WERI-Rb-1 (cell line): ENCODE measurements at regions not wholly inside any gene's neighbourhood (a gene's known extent, or its start where the extent isn't known, plus 50 kb on each side); places are given as distances from the start of the nearest gene placed in this dataset.

Source experiments
- DNase-seq: peaks from one replicate; pipeline ENCODE4 v3.0.0-alpha.2; 2020
- H3K27ac ChIP-seq: fragments of 250-450 bp; sonication (Bioruptor Pico); 2 replicates; pipeline ENCODE4 v1.5.1; 2020; ENCODE audit warnings: mild to moderate bottlenecking, moderate library complexity
- H3K27me3 ChIP-seq: fragments of 250-450 bp; sonication (Bioruptor Pico); 2 replicates; pipeline ENCODE4 v1.5.1; 2021; ENCODE audit warnings: mild to moderate bottlenecking, low read depth, moderate library complexity; ENCODE audit not compliant: insufficient read depth, severe bottlenecking
- H3K36me3 ChIP-seq: fragments of 250-450 bp; sonication (Bioruptor Pico); 2 replicates; pipeline ENCODE4 v1.5.1; 2020; ENCODE audit warnings: mild to moderate bottlenecking, moderate library complexity
- H3K4me3 ChIP-seq: 2 replicates; pipeline ENCODE4 v1.5.1; 2011; ENCODE audit warnings: low read depth, mild to moderate bottlenecking, control low read depth, low read length
- H3K9me3 ChIP-seq: fragments of 250-450 bp; sonication (Bioruptor Pico); 2 replicates; pipeline ENCODE4 v1.5.1; 2021; ENCODE audit warnings: mild to moderate bottlenecking, moderate library complexity; ENCODE audit not compliant: severe bottlenecking
- CTCF ChIP-seq: IDR thresholded peaks from 2 replicates; pipeline ENCODE4 v1.5.1; 2011; ENCODE audit warnings: low read depth, mild to moderate bottlenecking, control low read depth, inconsistent platforms, low read length

DNA sequence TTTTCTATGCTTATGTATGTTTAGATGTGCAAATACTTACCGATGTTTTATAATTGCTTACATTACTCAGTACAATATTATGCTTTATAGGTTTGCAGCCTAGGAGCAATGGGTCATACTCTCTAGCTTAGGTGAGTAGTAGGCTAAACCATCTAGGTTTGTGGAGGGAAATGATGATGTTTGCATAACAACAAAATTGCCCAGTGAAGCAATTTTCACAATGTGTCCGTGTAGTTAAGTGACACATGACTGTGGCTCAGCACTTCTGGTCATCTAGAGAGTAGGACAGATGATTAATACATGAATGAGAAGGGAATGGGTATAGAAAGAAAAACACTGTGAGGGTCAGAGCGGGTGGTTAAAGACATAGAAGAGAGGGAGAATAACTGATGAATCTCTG lies 2116.2 kb upstream of the PIK3C3 start:
- no peaks in the 10 kb centered on the region; the same call in 1 of the 2 replicates for H3K36me3 ChIP-seq
- TF ChIP-seq CTCF: no peak
- no peaks in the 10 kb centered on the region for H3K27me3 ChIP-seq
- no peaks in the 10 kb centered on the region for H3K9me3 ChIP-seq
- H3K27ac ChIP-seq: no peak overlapping the region
- H3K4me3 ChIP-seq: no peak overlapping the region
- DNase-seq: no peak

DNA sequence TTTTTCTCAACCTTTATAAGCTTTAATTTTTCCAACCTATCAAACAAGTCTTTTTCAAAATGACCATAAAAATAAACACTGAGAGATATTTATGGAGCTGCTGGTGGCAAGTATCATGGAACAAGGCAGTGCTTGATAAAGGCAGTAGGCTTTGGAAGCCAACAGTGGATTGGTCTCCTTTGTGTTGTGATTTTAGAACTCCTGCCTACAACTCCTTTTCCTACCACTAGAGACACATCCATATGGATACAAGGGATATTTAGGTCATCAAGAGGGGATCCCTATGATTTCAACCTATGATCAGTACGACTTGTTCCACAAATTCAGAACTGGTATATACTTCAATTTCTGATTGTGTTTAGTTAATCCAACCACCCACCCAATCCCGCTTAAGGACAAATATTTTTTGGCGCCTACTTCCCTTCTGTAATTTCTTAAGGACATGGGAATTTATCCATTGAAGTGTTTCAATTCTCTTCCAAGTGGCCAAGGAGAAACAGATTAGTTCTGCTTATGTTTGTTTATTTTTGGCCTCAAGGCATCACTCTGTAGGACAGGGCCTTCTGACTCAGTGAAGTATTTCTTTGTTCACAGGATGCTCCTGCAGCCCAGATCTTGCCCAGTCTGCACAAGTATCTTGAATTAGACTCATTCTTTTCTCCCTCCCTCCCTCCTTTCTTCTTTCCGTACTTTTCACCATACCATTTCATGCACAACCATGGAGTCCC lies 2119.6 kb upstream of the PIK3C3 start:
- no peaks in the 10 kb centered on the region for H3K27me3 ChIP-seq
- H3K36me3 ChIP-seq: no peaks in the 10 kb centered on the region
- no peak overlapping the region for H3K4me3 ChIP-seq
- no peaks in the 10 kb centered on the region for H3K9me3 ChIP-seq
- DNase-seq: no peak
- no peak for TF ChIP-seq CTCF
- no peak overlapping the region for H3K27ac ChIP-seq

DNA sequence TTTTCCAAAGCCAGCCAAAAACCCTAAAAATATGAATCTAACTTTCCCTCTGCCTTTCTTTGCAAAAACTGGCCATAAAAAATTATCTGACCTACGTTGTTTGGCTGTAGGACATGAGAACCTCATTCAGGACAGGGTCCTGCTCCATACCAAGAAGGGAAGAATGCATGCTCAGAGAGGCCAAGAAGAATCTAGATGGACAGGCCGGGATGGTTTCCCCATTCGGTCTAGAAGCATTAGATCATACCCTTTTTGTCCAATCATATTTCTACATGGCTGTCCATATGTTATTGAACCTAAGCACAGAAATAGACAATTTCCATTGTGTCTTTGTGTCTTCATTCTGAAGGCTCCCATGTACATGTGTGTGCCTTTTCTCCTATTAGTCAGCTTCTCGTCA lies 2120.4 kb upstream of the PIK3C3 start:
- Histone ChIP-seq H3K27ac (no peak overlapping the region), H3K4me3 (no peak overlapping the region), H3K36me3 (no peaks in the 10 kb centered on the region), H3K27me3 (no peaks in the 10 kb centered on the region), H3K9me3 (no peaks in the 10 kb centered on the region)
- TF ChIP-seq CTCF: no peak
- no peak for DNase-seq

- Histone ChIP-seq H3K36me3 (no peaks in the 10 kb centered on the region), H3K4me3 (no peak overlapping the region), H3K27me3 (no peaks in the 10 kb centered on the region), H3K27ac (no peak overlapping the region), H3K9me3 (no peaks in the 10 kb centered on the region)
- no peak for TF ChIP-seq CTCF
- DNase-seq: no peak
These were observed 2129.4 kb upstream of the PIK3C3 start for GRCh38 chr18:39825485-39826150.

DNA sequence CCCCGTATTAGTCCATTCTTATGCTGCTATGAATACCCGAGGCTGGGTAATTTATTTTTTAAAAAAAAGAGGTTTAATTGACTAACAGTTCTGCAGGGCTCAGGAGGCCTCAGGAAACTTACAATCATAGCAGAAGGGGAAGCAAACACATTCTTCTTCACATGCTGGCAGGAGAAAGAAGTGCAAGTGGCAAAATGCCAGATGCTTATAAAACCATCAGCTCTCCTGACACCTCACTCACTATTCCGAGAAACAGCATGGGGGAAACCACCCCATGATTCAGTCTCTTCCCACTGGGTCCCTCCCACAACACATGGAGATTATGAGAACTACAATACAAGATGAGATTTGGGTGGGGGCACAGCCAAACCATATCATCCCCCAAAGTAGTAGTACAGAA lies 2148.5 kb upstream of the PIK3C3 start:
- DNase-seq: no peak
- H3K27me3 ChIP-seq: no peaks in the 10 kb centered on the region
- no peak for TF ChIP-seq CTCF

DNA sequence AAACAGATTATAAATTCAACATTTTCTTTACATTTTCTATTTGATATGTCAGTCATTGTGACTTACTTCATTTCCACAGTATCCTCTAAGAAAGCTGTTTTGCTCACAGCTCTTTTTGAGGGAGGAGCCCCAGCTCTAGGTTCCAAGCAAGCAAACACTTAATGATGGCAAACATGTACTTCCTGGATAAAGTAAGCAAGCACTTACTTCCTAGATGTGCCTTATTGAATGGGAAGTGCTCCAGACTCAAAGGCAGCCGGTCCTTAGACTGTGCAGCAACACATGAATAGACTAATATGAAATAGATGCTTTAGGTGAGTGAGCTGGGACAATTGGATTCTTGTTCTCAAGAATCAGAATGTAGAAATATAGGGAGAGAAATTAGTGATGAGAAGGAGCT lies 2149.8 kb upstream of the PIK3C3 start:
- Histone ChIP-seq H3K9me3 (peaks cover 8% of the 10 kb centered on the region), H3K27me3 (no peaks in the 10 kb centered on the region), H3K27ac (no peak overlapping the region), H3K36me3 (no peaks in the 10 kb centered on the region), H3K4me3 (no peak overlapping the region)
- no peak for TF ChIP-seq CTCF
- no peak for DNase-seq

More for the DNA sequence above, 2148.5 kb upstream of the PIK3C3 start:
- peaks cover 6% of the 10 kb centered on the region for H3K9me3 ChIP-seq
- no peak overlapping the region for H3K4me3 ChIP-seq
- H3K36me3 ChIP-seq: no peaks in the 10 kb centered on the region
- no peak overlapping the region for H3K27ac ChIP-seq
